Skeletal muscle satellite cell (primary cell): ENCODE measurements at regions not wholly inside any gene's neighbourhood (a gene's known extent, or its start where the extent isn't known, plus 50 kb on each side); places are given as distances from the start of the nearest gene placed in this dataset.

Source experiments
- H3K27me3 ChIP-seq: 2 replicates; pipeline ENCODE4 v1.7.0; 2013; ENCODE audit warnings: low read length; ENCODE audit not compliant: control insufficient read depth, insufficient read depth
- H3K36me3 ChIP-seq: 2 replicates; pipeline ENCODE4 v1.7.0; 2013; ENCODE audit warnings: mild to moderate bottlenecking, control low read depth, low read length; ENCODE audit not compliant: insufficient read depth
- H3K4me1 ChIP-seq: 2 replicates; pipeline ENCODE4 v1.7.0; 2013; ENCODE audit warnings: low read length; ENCODE audit not compliant: control insufficient read depth, insufficient read depth
- H3K4me2 ChIP-seq: 2 replicates; pipeline ENCODE4 v1.7.0; 2013; ENCODE audit warnings: mild to moderate bottlenecking, low read length
- H3K4me3 ChIP-seq: 2 replicates; pipeline ENCODE4 v1.7.0; 2013; ENCODE audit warnings: low read length
- H3K9ac ChIP-seq: 2 replicates; pipeline ENCODE4 v1.7.0; 2013; ENCODE audit warnings: mild to moderate bottlenecking, low read depth, low read length, moderate library complexity
- H3K9me3 ChIP-seq: replicated peaks from 2 replicates; pipeline ENCODE4 v1.7.0; 2013; ENCODE audit warnings: mild to moderate bottlenecking, control low read depth, low read length

DNA sequence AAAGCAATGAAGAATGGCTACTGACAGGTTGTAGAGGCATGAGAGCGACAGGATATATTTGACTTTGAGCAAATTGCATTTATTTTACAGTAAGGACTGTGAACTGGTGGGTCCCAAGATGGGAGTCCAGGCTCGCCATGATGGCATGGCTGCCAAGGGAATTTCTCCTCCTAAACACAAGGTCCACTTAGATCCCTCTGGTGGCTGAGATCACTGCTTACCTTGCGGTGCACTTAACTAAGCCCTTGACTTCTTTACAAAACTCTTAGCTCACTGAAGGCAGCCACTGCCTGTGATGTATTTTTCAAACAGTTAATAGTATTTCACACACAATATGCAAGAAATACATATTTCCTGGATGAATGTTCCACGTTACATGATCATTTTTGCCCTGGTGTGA, 50.3 kb upstream of the SORBS2 start:
- no peak overlapping the region for H3K9ac ChIP-seq
- no peak overlapping the region for H3K4me3 ChIP-seq
- peaks cover 14% of the 10 kb centered on the region for H3K4me1 ChIP-seq
- H3K4me2 ChIP-seq: no peak overlapping the region
- no peaks in the 10 kb centered on the region for H3K36me3 ChIP-seq
- H3K9me3 ChIP-seq: no peaks in the 10 kb centered on the region
- H3K27me3 ChIP-seq: no peaks in the 10 kb centered on the region

DNA sequence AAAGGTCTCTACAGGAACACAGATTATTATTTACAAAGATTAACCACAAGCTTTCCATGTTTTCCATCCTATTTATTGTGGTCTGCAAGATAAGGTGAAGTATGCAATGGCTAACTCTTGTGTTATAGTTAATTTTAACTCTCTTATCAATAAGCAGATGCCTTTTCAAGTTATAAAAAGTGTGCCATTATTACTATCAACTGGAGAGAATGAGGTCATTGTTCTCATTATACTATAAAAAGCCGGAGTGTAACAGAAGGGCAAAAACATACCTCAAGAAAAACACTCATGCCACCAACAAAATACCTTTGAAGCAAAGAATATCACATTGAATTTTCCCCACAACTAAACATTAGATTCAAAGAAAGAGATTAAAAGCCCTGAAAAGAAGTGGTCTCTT, 52.0 kb upstream of the SORBS2 start:
- Histone ChIP-seq H3K4me3 (no peak overlapping the region), H3K27me3 (no peaks in the 10 kb centered on the region), H3K36me3 (no peaks in the 10 kb centered on the region), H3K4me2 (no peak overlapping the region), H3K4me1 (peaks cover 16% of the 10 kb centered on the region), H3K9ac (no peak overlapping the region), H3K9me3 (no peaks in the 10 kb centered on the region)

DNA sequence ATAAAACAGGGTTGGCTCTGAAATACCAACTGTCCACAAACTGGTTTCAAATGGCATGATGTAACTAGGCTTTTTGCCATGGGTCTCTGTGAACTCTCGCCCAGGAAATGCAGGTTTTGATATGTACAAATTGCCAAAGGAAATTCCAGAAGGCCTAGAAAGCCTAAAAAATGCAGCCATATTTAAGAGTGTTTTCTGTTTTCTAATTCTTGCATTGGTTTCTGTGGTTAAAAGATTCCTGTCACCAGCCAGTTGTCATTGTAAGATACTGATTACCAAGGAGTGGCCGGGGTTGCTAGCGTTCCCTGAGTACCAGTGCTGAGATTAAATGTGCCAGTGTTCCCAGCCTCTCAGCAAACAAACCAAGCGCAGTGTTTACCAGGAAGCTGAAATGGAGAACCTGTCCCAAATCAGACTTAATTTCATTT, 53.9 kb upstream of the SORBS2 start:
- Histone ChIP-seq H3K4me3 (no peak overlapping the region), H3K4me1 (peaks cover 16% of the 10 kb centered on the region), H3K27me3 (no peaks in the 10 kb centered on the region), H3K9ac (peak overlapping the region; percentile 32), H3K36me3 (no peaks in the 10 kb centered on the region), H3K4me2 (peak overlapping the region; percentile 45), H3K9me3 (no peaks in the 10 kb centered on the region)

DNA sequence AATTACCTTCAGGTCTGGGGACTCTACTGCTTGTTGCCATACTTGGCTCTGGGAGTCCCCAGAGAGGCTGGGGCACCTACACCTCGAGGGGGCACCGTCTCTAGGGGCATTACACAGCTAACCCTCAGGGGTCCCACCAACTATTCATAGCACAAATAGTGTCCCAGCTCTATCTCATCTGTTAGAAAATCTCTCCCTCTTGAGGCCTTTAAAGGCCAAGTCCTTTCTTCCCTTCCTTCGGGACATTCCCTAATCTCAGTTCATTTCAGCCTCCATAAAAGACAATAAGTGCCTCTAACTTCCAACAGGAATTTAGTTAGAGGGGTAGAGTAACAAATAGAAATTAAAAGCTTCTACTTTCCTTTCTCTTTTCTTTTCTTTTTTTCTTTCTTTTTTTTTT, 55.8 kb upstream of the SORBS2 start:
- Histone ChIP-seq H3K4me1 (peaks cover 16% of the 10 kb centered on the region), H3K4me2 (no peak overlapping the region), H3K27me3 (no peaks in the 10 kb centered on the region), H3K4me3 (no peak overlapping the region), H3K9me3 (no peaks in the 10 kb centered on the region), H3K36me3 (no peaks in the 10 kb centered on the region), H3K9ac (no peak overlapping the region)

DNA sequence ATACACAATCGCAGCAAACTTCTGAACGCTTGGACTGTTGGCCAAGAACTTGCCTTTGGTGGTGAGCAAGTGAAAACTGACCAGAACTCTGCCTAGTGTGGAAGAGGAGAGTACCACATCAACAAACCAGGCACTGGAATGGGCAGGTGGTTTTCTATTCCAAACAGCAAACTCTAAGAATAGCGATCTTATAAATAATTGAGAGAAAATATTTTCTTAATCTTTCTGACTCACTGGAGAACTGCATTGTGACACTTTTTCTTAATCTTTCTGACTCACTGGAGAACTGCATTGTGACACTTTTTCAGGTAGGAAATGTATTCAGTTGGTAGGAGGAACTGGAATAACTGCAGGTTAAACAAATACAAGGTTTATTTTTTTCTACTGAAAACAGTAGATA, 57.0 kb upstream of the SORBS2 start:
- H3K4me3 ChIP-seq: no peak overlapping the region
- no peaks in the 10 kb centered on the region for H3K36me3 ChIP-seq
- H3K9ac ChIP-seq: no peak overlapping the region
- no peaks in the 10 kb centered on the region for H3K27me3 ChIP-seq
- no peak overlapping the region for H3K4me2 ChIP-seq
- peaks cover 16% of the 10 kb centered on the region for H3K4me1 ChIP-seq
- H3K9me3 ChIP-seq: no peaks in the 10 kb centered on the region

DNA sequence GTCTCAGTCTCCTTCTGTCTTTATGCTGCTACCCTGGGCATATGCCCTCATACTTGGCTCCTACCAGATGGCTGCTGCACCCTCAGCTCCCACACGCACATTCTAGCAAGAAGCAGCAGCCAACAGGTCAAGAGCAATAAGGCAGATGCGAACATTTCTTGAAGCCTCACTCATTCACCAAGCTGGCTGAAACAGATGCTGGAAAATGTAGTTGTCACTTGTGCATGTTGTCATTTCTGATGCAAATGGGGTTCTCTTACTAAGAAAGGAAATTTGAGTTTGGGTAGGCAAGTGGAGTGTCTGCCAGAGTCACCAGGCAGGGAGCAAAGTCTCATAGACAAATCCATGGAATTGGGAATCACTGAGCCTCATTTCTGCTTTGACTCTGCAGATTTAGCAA, 57.4 kb upstream of the SORBS2 start:
- H3K27me3 ChIP-seq: no peaks in the 10 kb centered on the region

DNA sequence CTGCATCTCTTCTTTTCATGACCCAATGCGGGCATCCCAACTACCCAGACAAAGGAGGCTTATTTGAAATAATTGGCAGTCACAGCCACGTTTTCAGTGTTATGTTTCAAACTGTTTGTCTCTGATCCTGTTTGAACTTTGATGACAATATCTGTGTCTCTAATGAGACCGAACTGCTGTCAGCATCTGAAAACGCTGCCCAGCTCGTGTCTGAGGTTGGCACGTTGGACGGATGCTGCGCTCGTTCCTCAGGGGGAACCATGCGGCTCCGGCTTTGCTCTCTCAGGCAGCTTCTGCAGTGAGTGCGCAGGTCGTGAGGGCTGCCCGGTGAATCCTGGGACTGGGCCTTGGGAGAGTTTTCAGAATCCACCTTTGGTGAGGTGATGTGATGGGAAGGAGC, 58.4 kb upstream of the SORBS2 start:
- Histone ChIP-seq H3K4me2 (no peak overlapping the region), H3K4me3 (no peak overlapping the region), H3K36me3 (no peaks in the 10 kb centered on the region), H3K9ac (no peak overlapping the region), H3K27me3 (no peaks in the 10 kb centered on the region), H3K4me1 (peaks cover 26% of the 10 kb centered on the region), H3K9me3 (no peaks in the 10 kb centered on the region)

More for the DNA sequence above, 57.4 kb upstream of the SORBS2 start:
- peaks cover 19% of the 10 kb centered on the region for H3K4me1 ChIP-seq
- H3K4me2 ChIP-seq: no peak overlapping the region
- H3K36me3 ChIP-seq: no peaks in the 10 kb centered on the region
- H3K9me3 ChIP-seq: no peaks in the 10 kb centered on the region
- no peak overlapping the region for H3K9ac ChIP-seq
- no peak overlapping the region for H3K4me3 ChIP-seq

DNA sequence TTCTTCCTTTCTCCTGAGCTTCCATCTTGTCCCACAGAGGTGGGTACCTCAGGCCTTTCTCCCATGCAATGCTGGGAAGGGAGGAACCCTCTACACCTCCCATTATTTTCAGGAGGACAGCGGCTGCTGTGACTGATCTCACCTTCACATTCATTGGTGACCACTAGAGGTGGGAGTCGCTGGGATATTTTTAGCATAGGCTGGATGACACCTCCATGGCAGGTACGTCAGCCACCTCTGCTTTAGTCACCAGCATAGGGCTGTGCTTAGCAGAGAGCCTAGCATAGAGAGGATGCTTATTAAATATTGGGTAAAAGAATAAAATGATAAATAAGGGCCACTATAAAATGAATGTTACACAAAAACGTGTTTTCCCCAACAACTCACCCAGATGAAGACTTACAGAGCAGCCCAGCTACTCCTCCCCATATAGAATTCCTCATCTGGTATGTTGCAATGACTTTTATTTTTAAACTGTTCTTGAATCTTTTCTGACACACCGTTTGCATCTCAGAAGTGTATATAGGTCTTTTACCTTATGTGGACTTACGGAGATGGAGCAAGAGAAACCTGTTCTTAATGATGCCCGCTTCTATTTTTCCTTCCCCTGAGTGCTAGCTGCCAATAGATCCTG, 60.9 kb upstream of the SORBS2 start:
- no peaks in the 10 kb centered on the region for H3K27me3 ChIP-seq
- H3K4me3 ChIP-seq: no peak overlapping the region
- H3K36me3 ChIP-seq: no peaks in the 10 kb centered on the region
- H3K9me3 ChIP-seq: no peaks in the 10 kb centered on the region
- no peak overlapping the region for H3K9ac ChIP-seq
- H3K4me2 ChIP-seq: no peak overlapping the region
- H3K4me1 ChIP-seq: peaks cover 15% of the 10 kb centered on the region

DNA sequence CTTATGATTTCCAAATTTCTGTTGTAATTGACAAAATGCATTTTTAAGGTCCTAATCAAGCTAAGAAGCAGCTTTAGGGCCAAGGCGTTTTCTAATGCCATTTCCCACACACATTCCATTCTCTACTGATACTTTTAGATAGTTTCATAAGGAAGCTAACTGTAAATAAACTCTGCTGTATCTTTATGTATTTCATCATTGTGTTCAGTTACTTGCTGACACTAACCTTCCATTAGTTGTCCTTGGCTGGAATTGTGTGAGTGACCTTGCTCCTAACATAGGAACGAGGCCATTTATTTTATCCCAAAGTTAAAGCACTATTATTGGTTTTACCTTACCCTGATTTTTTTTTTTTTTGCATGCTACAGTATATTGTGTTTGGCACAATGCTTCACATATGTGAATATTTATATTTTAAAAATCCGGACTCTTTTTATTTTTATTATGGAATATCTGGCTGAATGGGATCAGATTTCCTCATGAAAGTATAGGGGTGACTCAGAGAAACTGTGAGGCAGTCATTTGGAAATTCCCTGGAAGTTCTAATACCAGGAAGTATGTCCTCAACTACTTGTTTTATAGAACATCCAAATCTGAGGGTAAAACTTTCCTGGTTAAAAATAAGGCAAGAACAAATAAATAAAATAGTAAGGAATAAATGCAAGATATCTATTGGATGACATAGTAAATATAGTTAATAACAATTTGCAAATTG, 62.7 kb upstream of the SORBS2 start:
- H3K4me3 ChIP-seq: no peak overlapping the region
- H3K9ac ChIP-seq: no peak overlapping the region
- H3K36me3 ChIP-seq: no peaks in the 10 kb centered on the region
- peak overlapping the region; percentile 56 for H3K4me2 ChIP-seq
- no peaks in the 10 kb centered on the region for H3K27me3 ChIP-seq
- H3K9me3 ChIP-seq: no peaks in the 10 kb centered on the region
- H3K4me1 ChIP-seq: peaks cover 12% of the 10 kb centered on the region

DNA sequence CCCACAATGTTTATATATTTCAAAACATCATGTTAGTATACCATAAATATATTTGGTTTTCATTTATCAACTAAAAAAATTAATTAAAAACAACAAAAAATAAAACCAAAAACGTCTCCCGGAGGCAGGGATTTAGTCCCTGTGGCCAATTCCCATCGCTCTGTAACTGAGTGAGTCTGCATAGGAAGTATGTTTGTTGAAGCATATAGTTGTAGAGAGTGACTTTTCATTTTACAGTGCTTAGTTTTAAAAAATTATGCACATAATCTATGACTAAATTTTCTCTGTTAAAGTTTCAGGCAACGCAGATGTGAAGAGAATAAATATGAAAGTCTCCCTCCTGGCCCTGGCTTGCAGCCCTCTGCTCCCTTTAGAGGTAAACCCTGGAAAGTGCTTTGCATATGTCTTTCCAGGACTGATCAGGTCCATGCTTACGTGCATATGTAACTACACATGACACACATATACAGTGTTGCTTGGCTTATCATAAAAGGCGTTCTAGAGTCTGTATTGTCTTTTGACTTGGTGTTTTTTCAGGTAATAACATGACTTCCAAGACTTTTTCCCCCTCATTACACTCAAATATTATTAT, 63.4 kb upstream of the SORBS2 start:
- Histone ChIP-seq H3K4me1 (peaks cover 12% of the 10 kb centered on the region), H3K4me3 (no peak overlapping the region), H3K9me3 (no peaks in the 10 kb centered on the region), H3K36me3 (no peaks in the 10 kb centered on the region), H3K4me2 (no peak overlapping the region), H3K27me3 (no peaks in the 10 kb centered on the region), H3K9ac (no peak overlapping the region)

DNA sequence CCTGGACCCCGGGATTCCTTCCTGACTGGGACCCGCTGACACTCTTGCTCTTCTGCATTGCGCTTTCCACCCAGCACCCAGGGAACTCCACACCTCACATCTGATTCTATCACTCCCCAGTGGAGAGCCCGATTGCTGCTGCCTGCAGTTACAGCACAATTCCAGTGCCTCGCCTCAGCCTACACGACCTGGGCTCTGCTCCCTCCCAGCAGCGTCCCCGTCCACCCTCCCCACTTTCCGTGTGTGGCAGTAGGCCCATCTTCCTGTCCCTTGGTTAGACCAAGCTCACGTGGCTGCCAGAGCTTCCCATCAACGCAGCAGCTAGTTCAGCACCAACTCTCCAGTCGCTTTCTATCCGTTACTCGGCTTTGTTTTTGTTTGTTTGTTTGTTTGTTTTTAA, 66.6 kb upstream of the SORBS2 start:
- Histone ChIP-seq H3K9me3 (no peaks in the 10 kb centered on the region), H3K4me2 (no peak overlapping the region), H3K36me3 (no peaks in the 10 kb centered on the region), H3K4me3 (no peak overlapping the region), H3K27me3 (no peaks in the 10 kb centered on the region), H3K9ac (no peak overlapping the region), H3K4me1 (peaks cover 22% of the 10 kb centered on the region)
